ENCODE measurements at regions not wholly inside any gene's neighbourhood (a gene's known extent, or its start where the extent isn't known, plus 50 kb on each side); places are given as distances from the start of the nearest gene placed in this dataset.

DNA sequence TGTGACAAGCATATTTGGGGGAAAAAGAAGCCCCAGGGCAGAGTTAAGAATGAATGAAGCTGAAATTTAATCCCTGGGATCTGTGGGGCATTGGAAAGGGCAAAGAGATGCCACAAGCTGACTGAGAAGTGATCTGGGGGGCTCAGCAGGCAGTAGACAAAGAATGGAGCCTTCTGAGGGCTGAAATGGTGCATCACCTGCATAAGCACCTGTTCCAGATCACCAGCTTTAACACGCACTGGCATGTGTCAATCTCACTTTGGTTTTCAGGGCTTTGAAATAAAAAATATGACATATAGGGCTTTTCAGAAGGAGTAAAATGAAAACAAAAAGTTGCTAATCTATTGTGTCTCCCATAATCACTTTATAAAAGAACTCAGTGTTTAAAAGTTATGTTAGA lies 210.8 kb upstream of the ARHGEF26 start:
- ChIA-PET CTCF (no interaction called here), RAD21 (ENCODE audit: low non-redundant PET in 1 of 2, low total read pairs in 2 of 2, uncharacterized antibody in 2 of 2, unreplicated experiment in 2 of 2) (no interaction called here), POLR2A (no interaction called here)
- H3K4me2 ChIP-seq (ENCODE audit: low read length) = no peak overlapping the region
- no peak overlapping the region for H3K9ac ChIP-seq (ENCODE audit: low read length)
- H3K79me2 ChIP-seq (ENCODE audit: insufficient read depth, low read length) = no peaks in the 10 kb centered on the region
- H3K9me2 ChIP-seq (ENCODE audit: insufficient read depth) = no peaks in the 10 kb centered on the region
- DNase-seq (ENCODE audit: low read depth, low spot score) = no peak
- BruUV-seq (replicated peaks) = no TSS peak
- H2AFZ ChIP-seq (ENCODE audit: low read depth, low read length, poor library complexity, severe bottlenecking) = no peak overlapping the region
- no peak overlapping the region for H3K4me3 ChIP-seq (replicated peaks in 1 of 2; ENCODE audit: low read depth in 1 of 2, low read length in 2 of 2)
- H3K4me1 ChIP-seq (ENCODE audit: control insufficient read depth in 1 of 2, insufficient read depth in 2 of 2, low read length in 2 of 2) = no peaks in the 10 kb centered on the region
- H3K36me3 ChIP-seq (ENCODE audit: control insufficient read depth in 1 of 2, insufficient read depth in 2 of 2, low read length in 2 of 2) = no peaks in the 10 kb centered on the region
- H4K20me1 ChIP-seq (ENCODE audit: insufficient read depth) = no peaks in the 10 kb centered on the region
- TF ChIP-seq ZNF274 (IDR thresholded peaks at IDR 0.05; ENCODE audit: low read depth, low read length) (no peak), CEBPB (IDR thresholded peaks at IDR 0.05; ENCODE audit: low read depth) (no peak), JUND (IDR thresholded peaks at IDR 0.05) (no peak), POLR2A (IDR thresholded peaks at IDR 0.05; ENCODE audit: borderline replicate concordance, extremely low read depth, insufficient read depth, insufficient read length) (no peak), SRF (IDR thresholded peaks at IDR 0.05; ENCODE audit: low read depth) (no peak), EZH2 (IDR thresholded peaks at IDR 0.05) (no peak), YY1 (IDR thresholded peaks at IDR 0.05; ENCODE audit: extremely low read depth, insufficient replicate concordance, low read depth, low read length) (no peak), FOSL1 (IDR thresholded peaks at IDR 0.05; ENCODE audit: low read depth) (no peak), CBX3 (IDR thresholded peaks at IDR 0.05; ENCODE audit: low read depth) (no peak), SP1 (IDR thresholded peaks at IDR 0.05; ENCODE audit: low read depth) (no peak), ZFX (IDR thresholded peaks at IDR 0.05) (no peak), EGR1 (IDR thresholded peaks at IDR 0.05; ENCODE audit: low read depth) (no peak)
- TF ChIP-seq, protein P1, sequence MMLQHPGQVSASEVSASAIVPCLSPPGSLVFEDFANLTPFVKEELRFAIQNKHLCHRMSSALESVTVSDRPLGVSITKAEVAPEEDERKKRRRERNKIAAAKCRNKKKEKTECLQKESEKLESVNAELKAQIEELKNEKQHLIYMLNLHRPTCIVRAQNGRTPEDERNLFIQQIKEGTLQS (IDR thresholded peaks at IDR 0.05) = no peak
- TF ChIP-seq, protein P2, sequence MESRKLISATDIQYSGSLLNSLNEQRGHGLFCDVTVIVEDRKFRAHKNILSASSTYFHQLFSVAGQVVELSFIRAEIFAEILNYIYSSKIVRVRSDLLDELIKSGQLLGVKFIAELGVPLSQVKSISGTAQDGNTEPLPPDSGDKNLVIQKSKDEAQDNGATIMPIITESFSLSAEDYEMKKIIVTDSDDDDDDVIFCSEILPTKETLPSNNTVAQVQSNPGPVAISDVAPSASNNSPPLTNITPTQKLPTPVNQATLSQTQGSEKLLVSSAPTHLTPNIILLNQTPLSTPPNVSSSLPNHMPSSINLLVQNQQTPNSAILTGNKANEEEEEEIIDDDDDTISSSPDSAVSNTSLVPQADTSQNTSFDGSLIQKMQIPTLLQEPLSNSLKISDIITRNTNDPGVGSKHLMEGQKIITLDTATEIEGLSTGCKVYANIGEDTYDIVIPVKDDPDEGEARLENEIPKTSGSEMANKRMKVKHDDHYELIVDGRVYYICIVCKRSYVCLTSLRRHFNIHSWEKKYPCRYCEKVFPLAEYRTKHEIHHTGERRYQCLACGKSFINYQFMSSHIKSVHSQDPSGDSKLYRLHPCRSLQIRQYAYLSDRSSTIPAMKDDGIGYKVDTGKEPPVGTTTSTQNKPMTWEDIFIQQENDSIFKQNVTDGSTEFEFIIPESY (IDR thresholded peaks at IDR 0.05; ENCODE audit: extremely low read depth, insufficient replicate concordance, low read length) = no peak
- TF ChIP-seq, protein P3, sequence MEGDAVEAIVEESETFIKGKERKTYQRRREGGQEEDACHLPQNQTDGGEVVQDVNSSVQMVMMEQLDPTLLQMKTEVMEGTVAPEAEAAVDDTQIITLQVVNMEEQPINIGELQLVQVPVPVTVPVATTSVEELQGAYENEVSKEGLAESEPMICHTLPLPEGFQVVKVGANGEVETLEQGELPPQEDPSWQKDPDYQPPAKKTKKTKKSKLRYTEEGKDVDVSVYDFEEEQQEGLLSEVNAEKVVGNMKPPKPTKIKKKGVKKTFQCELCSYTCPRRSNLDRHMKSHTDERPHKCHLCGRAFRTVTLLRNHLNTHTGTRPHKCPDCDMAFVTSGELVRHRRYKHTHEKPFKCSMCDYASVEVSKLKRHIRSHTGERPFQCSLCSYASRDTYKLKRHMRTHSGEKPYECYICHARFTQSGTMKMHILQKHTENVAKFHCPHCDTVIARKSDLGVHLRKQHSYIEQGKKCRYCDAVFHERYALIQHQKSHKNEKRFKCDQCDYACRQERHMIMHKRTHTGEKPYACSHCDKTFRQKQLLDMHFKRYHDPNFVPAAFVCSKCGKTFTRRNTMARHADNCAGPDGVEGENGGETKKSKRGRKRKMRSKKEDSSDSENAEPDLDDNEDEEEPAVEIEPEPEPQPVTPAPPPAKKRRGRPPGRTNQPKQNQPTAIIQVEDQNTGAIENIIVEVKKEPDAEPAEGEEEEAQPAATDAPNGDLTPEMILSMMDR (IDR thresholded peaks at IDR 0.05 in 2 of 3, conservative IDR thresholded peaks at IDR 0.05 in 1 of 3; ENCODE audit: borderline replicate concordance in 1 of 3, insufficient read depth in 1 of 3, low read depth in 2 of 3, low read length in 2 of 3) = no peak
- TF ChIP-seq, protein P4, sequence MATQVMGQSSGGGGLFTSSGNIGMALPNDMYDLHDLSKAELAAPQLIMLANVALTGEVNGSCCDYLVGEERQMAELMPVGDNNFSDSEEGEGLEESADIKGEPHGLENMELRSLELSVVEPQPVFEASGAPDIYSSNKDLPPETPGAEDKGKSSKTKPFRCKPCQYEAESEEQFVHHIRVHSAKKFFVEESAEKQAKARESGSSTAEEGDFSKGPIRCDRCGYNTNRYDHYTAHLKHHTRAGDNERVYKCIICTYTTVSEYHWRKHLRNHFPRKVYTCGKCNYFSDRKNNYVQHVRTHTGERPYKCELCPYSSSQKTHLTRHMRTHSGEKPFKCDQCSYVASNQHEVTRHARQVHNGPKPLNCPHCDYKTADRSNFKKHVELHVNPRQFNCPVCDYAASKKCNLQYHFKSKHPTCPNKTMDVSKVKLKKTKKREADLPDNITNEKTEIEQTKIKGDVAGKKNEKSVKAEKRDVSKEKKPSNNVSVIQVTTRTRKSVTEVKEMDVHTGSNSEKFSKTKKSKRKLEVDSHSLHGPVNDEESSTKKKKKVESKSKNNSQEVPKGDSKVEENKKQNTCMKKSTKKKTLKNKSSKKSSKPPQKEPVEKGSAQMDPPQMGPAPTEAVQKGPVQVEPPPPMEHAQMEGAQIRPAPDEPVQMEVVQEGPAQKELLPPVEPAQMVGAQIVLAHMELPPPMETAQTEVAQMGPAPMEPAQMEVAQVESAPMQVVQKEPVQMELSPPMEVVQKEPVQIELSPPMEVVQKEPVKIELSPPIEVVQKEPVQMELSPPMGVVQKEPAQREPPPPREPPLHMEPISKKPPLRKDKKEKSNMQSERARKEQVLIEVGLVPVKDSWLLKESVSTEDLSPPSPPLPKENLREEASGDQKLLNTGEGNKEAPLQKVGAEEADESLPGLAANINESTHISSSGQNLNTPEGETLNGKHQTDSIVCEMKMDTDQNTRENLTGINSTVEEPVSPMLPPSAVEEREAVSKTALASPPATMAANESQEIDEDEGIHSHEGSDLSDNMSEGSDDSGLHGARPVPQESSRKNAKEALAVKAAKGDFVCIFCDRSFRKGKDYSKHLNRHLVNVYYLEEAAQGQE (IDR thresholded peaks at IDR 0.05; ENCODE audit: low read depth) = no peak
- intact Hi-C loops (cut with micrococcal nuclease) = no loop called here
- no peaks in the 10 kb centered on the region for H3K9me3 ChIP-seq (ENCODE audit: control insufficient read depth in 1 of 2, insufficient read depth in 1 of 2, low read depth in 1 of 2, low read length in 2 of 2)
- no peak for ATAC-seq
- no peaks in the 10 kb centered on the region for H3K27me3 ChIP-seq (ENCODE audit: insufficient read depth, low read length)
- no peak overlapping the region for H3K27ac ChIP-seq (ENCODE audit: low read depth, low read length)

Measured in HCT116 (cell line).